ENCODE measurements at regions not wholly inside any gene's neighbourhood (a gene's known extent, or its start where the extent isn't known, plus 50 kb on each side); places are given as distances from the start of the nearest gene placed in this dataset.
A peak's percentile ranks its signal among the peaks of the same experiment; 100 is the strongest.
"Not testable (repeated sequence)": the region's sequence is repeated elsewhere in the genome, so short reads cannot be mapped to it uniquely, and the experiment has no call there.

DNA sequence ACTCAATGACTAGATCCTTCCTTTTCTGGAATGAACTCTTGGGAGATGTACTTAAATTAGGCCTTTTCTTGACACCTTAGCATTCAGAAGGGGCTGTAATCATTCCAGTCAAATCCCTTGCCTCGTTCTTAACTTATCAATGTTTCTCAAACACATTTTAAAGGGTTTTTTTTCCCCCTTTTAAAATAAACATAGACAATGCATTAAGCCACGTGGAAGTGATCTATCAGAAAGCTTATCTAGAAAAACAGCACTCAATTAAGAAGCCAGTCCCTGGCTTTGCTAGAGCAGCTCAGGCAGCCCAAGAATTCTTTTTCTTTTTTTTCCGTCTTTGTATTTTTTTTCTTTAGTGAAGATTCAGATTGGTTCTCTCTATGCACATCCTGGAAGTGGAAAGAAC, 118.2 kb downstream of the PCDH7 start:
- no peak for DNase-seq

- no peak for DNase-seq
Observed at GRCh38 chr4:30839583-30840520, 119.7 kb downstream of the PCDH7 start.

GRCh38 chr4:30840571-30840970, 120.4 kb downstream of the PCDH7 start:
- no peak for DNase-seq

DNA sequence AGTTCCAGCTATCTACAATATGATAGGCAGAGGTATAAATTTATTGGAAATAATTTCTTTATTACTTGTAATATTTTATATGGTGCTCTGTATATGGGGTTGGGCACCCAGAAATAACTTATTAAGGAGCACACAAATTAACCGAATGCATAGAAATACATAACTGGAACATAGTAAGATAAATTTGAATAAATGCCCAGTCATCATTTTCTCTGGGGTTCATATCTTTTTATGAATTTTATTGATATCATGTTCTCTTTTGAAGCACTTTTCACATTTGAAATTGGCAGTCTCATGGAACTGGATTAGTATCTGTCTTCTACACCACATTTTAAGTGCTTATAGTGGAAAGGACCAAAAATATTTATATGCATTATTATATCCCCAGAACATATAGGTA, 122.0 kb downstream of the PCDH7 start:
- DNase-seq: no peak

- no peak for DNase-seq
Observed at GRCh38 chr4:30842689-30843088, 122.5 kb downstream of the PCDH7 start.

- DNase-seq: no peak
Observed at GRCh38 chr4:30844861-30845582, 124.9 kb downstream of the PCDH7 start.

DNA sequence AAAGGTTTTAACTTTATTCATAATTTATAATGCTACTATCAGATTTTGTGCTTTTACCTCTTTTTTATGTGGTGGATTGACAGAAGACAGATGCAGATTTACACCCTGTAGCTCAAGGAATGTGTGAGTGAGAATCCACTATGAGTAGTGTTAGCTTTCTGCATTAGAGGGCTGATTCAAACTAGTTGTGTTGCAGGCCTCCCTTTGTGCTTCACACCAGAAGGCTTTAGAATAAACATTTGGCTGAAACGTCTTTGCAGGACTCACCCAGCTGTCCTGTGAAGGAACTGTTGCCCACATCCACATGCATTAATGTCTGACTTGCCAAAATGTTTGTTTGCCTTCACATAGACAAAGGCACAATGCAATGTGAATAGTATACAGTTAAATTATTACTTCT, 127.0 kb downstream of the PCDH7 start:
- no peak for DNase-seq

DNA sequence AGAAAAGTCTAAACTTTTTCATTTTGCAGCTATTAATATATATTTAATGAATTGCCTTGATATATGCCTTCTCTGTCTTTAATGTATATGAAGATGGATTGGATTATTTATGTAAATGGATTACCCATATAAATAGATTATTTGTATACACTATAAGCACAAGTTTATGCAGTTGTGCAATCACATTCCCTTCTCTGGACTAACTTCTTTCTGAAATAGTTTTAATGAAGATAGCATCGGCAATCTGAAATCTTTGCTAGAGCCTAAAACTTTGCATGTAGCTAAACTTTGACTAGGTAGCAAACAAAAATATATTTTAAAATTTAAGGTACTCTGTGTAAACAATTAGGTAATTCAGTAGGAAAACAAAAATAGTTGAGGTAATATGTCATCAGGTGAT, 127.8 kb downstream of the PCDH7 start:
- no peak for DNase-seq

DNA sequence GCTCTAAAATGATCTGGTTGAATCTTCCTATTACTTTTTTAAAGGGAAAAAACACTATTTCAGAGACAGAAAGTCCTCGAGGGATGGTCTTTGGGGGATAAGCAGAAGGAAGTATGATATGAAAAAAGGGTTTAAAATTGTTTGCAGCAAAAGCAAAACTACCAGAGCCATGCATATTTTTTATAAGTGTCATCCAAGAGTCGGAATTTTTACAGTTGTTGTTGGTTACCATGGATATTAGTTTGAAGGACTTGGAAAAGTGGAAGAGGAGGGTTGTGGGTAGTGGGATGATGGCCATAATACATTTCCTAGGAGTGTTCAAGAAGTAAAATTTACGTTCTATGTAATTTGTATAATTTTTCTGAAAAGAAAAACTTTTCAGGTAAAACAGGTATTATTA, 134.4 kb downstream of the PCDH7 start:
- no peak for DNase-seq

DNA sequence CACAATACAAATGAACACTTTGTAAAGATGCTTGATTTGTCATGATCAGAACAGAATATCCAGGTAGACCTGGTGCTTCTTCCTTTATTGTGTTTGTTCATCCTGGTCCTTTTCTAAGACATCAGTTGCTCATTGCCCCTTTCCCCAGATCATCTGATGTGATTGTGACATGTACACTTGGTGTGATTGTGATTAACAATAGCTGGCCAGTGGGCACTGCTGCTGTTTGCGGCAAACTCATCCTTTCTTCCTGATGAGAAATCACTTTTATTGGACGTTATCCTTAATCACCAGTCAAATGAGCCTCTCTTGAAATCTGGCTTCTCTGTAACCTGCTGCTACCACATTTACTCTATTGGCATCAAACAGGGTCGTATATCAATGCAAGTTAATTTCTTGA, 135.1 kb downstream of the PCDH7 start:
- DNase-seq: no peak

DNA sequence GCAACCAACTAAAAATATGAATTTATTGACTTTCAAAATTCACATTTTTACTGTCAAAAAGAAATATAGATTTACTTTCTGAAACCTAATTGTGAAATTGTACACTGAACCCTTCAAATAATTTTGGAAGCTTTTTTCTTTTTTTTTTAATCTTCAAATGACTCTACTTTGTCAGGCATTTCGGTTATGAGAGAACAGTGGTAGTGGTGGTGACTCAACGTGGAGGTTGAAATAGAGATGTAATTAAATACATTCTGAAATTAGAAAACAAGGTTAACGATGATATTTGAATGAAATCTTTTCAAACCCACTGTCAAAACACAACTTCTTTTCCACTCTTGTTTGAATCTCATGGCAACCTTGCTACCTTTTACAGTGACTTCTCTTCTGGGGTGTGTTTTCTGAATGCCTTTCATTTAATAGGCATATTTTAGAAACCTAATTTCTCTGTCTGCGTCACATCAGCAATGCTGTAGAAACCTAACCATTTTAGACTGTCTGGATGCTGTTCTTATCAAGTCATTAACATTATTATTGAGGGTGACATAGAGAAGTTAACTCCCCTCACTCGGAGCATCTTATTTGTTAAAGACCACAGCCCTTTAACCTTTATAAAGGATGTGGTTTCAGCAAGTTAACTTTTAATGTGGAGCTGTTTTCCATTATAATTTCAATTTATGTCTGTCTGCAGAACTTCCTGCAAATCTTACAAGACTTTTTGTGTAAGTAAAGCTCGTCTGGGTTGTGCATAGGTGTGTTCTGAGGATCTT, 136.8 kb downstream of the PCDH7 start:
- no peak for DNase-seq

GRCh38 chr4:30860978-30861377, 140.8 kb downstream of the PCDH7 start:
- DNase-seq: no peak

DNA sequence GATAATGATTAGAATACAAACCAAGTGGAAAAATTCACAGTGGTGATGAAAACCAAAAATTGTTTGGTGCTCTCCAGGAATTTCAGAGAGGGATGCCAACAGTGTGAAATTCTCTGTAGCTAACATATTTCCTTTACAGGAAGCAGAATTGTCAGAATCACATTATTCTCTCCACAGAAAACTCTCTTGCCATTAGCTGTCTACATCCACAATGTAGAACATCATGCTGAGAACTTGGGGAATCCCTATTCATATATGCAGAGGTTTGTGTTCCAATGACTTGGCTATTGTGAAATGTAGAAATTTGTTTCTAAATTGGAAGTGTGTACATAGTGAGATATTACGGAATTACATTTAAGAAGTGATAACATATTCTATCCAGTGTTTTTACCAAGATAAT, 142.0 kb downstream of the PCDH7 start:
- DNase-seq: no peak

DNA sequence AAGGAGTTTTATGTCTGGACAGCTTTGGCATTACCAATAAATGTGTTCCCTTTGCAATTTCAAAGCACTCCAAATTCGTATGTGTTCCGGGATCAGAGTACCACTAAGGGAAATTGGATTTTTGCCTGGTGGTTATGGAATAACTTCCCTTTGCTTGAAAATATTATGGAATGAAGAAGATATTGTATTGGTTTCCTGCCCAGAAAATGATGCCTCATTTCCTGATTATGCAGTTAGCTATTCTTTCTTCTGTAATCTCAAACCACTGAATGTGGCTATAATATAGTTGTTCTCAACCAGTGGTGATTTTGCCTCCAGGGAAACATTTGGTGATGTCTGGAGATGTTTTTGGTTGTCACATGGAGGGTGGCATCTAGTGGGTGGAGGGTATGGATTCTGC, 142.9 kb downstream of the PCDH7 start:
- no peak for DNase-seq

DNA sequence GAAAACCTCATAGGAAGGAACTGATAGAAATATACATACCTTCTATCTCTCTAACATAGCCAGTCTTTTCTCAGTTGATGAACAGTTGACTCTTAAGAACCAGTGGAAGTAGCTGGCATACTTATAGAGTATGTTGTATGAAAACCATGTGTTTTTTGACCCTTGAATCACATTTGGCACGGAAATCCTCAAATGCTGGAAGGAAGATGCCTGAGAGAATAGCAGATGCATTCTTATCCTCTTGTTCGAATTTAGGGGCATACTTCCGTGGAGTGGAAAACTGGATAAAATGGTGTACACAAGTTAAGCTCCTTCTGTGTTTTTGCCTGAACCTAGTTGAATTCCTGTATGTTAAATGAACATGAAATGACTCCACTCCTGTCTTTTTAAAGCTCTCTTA, 145.5 kb downstream of the PCDH7 start:
- no peak for DNase-seq

DNA sequence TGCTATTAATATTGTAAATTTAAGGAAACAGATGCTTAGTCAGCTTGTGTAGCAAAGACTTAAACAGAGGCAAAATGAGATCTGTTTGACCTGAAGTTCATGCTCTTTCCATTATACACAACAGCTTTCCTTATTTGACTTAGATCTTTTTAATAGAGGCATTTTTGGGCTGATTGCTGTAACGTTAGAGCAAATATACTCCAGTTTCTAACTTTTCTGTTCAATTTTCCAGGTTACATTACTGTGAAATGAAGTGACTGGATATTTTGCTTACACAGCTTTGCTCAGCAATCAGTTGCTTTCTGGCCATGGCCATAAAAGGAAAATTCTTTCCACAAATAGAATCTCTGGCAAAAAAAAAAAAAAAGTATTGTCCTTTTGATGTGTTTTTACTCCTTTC, 146.2 kb downstream of the PCDH7 start:
- DNase-seq: no peak

GRCh38 chr4:30866907-30867306, 146.7 kb downstream of the PCDH7 start:
- no peak for DNase-seq

DNA sequence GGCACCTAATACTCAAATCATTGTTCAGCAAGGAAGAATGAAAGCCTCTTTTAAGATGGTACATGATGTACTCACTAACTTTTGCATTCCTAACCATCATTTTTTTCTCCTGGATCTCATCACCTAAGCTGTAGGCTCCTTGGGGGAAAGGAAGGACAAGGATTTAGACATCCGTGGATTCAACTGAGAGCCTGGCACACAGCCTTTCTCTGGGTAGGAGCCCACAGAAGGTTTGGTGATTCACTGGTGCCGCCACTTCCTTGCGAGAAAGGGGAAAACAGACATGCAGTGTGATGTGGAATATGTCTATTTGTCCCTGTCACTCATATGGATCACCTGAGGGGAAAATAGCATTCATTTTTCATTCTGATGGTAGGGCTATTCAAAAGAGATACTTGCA, 147.3 kb downstream of the PCDH7 start:
- no peak for DNase-seq

- no peak for DNase-seq
Observed at GRCh38 chr4:30868111-30868895, 148.1 kb downstream of the PCDH7 start.

- not testable (repeated sequence) for DNase-seq
Observed at GRCh38 chr4:30869387-30869786, 149.2 kb downstream of the PCDH7 start.

DNA sequence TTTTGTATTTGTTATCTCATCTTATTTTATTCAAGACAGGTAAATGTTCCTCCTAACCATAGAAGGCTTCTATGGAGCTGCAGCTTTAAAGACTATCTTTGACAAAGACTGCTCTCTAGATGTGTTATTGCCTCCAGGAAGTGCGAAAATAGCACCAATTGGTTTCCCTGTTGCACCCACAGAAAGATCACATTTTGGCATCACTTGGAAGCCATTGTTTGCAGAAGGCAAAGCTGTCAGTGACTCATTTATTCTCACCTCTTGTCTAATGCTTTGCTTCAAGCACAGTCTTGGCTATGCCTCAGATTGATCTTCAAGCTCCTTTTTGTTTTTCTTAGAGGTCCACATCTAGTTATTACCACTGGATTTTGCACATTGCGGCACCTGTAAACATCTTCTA, 150.3 kb downstream of the PCDH7 start:
- DNase-seq: peak in 1 of 2 experiments; percentile 17

GRCh38 chr4:30875658-30876269, 155.6 kb downstream of the PCDH7 start:
- no peak for DNase-seq
